ENCODE measurements at regions not wholly inside any gene's neighbourhood (a gene's known extent, or its start where the extent isn't known, plus 50 kb on each side); places are given as distances from the start of the nearest gene placed in this dataset.

- FAIRE-seq (no peak), DNase-seq (ENCODE audit: low read depth, low spot score) (no peak)
- POLR2A ChIA-PET: no interaction called here
- H3K4me1 ChIP-seq (ENCODE audit: control insufficient read depth, extremely low read depth, insufficient read depth, low read length): no peaks in the 10 kb centered on the region
- CTCF ChIA-PET: interaction anchor here (1.0 kb wide), 1 partner anchor 408 kb away, joined by 3 read pairs; no protein-coding TSS in a partner anchor
- H2AFZ ChIP-seq (ENCODE audit: low read depth, low read length): no peak overlapping the region
- H3K9ac ChIP-seq (replicated peaks; ENCODE audit: extremely low read depth, insufficient read depth, low read length): no peak overlapping the region
- H3K27ac ChIP-seq (ENCODE audit: insufficient read depth, low read depth, low read length): no peak overlapping the region
- no peaks in the 10 kb centered on the region for H3K9me3 ChIP-seq (replicated peaks; ENCODE audit: control insufficient read depth, insufficient read depth, low read length)
- intact Hi-C loops (cut with micrococcal nuclease): no loop called here
- H3K4me3 ChIP-seq (replicated peaks in 1 of 3; ENCODE audit: insufficient read depth in 1 of 3, low read depth in 1 of 3, low read length in 3 of 3): no peak overlapping the region
- no peaks in the 10 kb centered on the region for H3K36me3 ChIP-seq (ENCODE audit: control insufficient read depth in 2 of 2, extremely low read depth in 1 of 2, insufficient read depth in 2 of 2, low read length in 2 of 2)
- H3K79me2 ChIP-seq (ENCODE audit: control insufficient read depth, insufficient read depth, low read length): no peaks in the 10 kb centered on the region
- no peak overlapping the region for H3K4me2 ChIP-seq (ENCODE audit: insufficient read depth, low read length)
- no peaks in the 10 kb centered on the region for H3K9me1 ChIP-seq (replicated peaks; ENCODE audit: control insufficient read depth, extremely low read depth, insufficient read depth, low read length)
- no TSS peak for BruUV-seq (replicated peaks)
- dilution Hi-C loops (cut with MboI; ENCODE audit: extremely low pct_ligation_motif_present, low sequenced_read_pairs): no loop called here
- no peaks in the 10 kb centered on the region for H3K27me3 ChIP-seq (ENCODE audit: control insufficient read depth in 2 of 2, insufficient read depth in 2 of 2, low read length in 2 of 2)
- no peaks in the 10 kb centered on the region for H4K20me1 ChIP-seq (replicated peaks; ENCODE audit: control insufficient read depth, extremely low read depth, insufficient read depth, low read length)
- TF ChIP-seq POLR2AphosphoS5 (IDR thresholded peaks at IDR 0.05; ENCODE audit: insufficient read depth, low read depth, low read length) (no peak), GATA2 (IDR thresholded peaks at IDR 0.05; ENCODE audit: insufficient read depth, insufficient read length, low read depth, low read length) (no peak), JUN (IDR thresholded peaks at IDR 0.05; ENCODE audit: borderline replicate concordance, insufficient read depth, insufficient read length, low read depth) (no peak), EZH2 (IDR thresholded peaks at IDR 0.05; ENCODE audit: borderline replicate concordance, low read depth, low read length, severe bottlenecking) (no peak), POLR2A (IDR thresholded peaks at IDR 0.05; ENCODE audit: low read depth, low read length) (no peak), MAX (IDR thresholded peaks at IDR 0.05; ENCODE audit: insufficient read depth, insufficient read length) (no peak), MYC (IDR thresholded peaks at IDR 0.05; ENCODE audit: low read depth, low read length) (no peak), CTCF (IDR thresholded peaks at IDR 0.05; ENCODE audit: extremely low read depth in 1 of 2, insufficient read depth in 1 of 2, low read depth in 1 of 2, low read length in 2 of 2) (no peak), FOS (IDR thresholded peaks at IDR 0.05; ENCODE audit: borderline replicate concordance, insufficient read depth, low read length) (no peak)
These were observed 94.2 kb upstream of the SLIT3 start for GRCh38 chr5:169395136-169395535.

Data from endothelial cell of umbilical vein (primary cell).